Posterior vena cava (tissue), 2 donors: ENCODE measurements at regions not wholly inside any gene's neighbourhood (a gene's known extent, or its start where the extent isn't known, plus 50 kb on each side); places are given as distances from the start of the nearest gene placed in this dataset.
"Not testable (repeated sequence)": the region's sequence is repeated elsewhere in the genome, so short reads cannot be mapped to it uniquely, and the experiment has no call there.

ENCODE experiments used
- DNase-seq: peaks from one replicate; pipeline ENCODE4 v3.0.0-alpha.2; 2020; ENCODE audit warnings: low spot score
- intact Hi-C, 2 donors: fragments of 100-400 bp; cut with DNase I; formaldehyde crosslinking; loops; one replicate each; pipeline versions ENCODE4 v1.14.1 to v1.14.2; 2022 to 2023
- donor health status: DM: yes; HTN: yes; CAD: no.
- donor health status: DM: yes; HTN: yes; CAD: no.

- no peak for DNase-seq
- intact Hi-C loops: no loop called here
Observed at GRCh38 chr1:30452170-30452569, 271.2 kb downstream of the MATN1 start.

- intact Hi-C loops: no loop called here
- DNase-seq: no peak
Observed at GRCh38 chr1:30451532-30452125, 271.8 kb downstream of the MATN1 start.

GRCh38 chr1:30450818-30451233, 272.6 kb downstream of the MATN1 start:
- no peak for DNase-seq
- intact Hi-C loops: no loop called here

GRCh38 chr1:30450148-30450817, 273.1 kb downstream of the MATN1 start:
- DNase-seq: no peak
- intact Hi-C loops: no loop called here

GRCh38 chr1:30449428-30450147, 273.8 kb downstream of the MATN1 start:
- DNase-seq: peak; percentile 72
- intact Hi-C loops: no loop called here

- intact Hi-C loops: no loop called here
- DNase-seq: no peak
Observed at GRCh38 chr1:30449003-30449402, 274.4 kb downstream of the MATN1 start.

- intact Hi-C loops: no loop called here
- no peak for DNase-seq
Observed at GRCh38 chr1:30447701-30448100, 275.7 kb downstream of the MATN1 start.

GRCh38 chr1:30447080-30447479, 276.3 kb downstream of the MATN1 start:
- DNase-seq: no peak
- intact Hi-C loops: no loop called here

- peak; percentile 52 for DNase-seq
- intact Hi-C loops: no loop called here
Observed at GRCh38 chr1:30446508-30446907, 276.9 kb downstream of the MATN1 start.

- peak; percentile 58 for DNase-seq
- intact Hi-C loops: no loop called here
Observed at GRCh38 chr1:30446095-30446494, 277.3 kb downstream of the MATN1 start.

GRCh38 chr1:30445449-30445848, 277.9 kb downstream of the MATN1 start:
- intact Hi-C loops: no loop called here
- no peak for DNase-seq

- DNase-seq: no peak
- intact Hi-C loops: no loop called here
Observed at GRCh38 chr1:30444850-30445249, 278.5 kb downstream of the MATN1 start.

GRCh38 chr1:30444401-30444800, 279.0 kb downstream of the MATN1 start:
- intact Hi-C loops: no loop called here
- no peak for DNase-seq

GRCh38 chr1:30438274-30438673, 285.1 kb downstream of the MATN1 start:
- DNase-seq, intact Hi-C loops: not testable (repeated sequence)

GRCh38 chr1:30437059-30437576, 286.3 kb downstream of the MATN1 start:
- no peak for DNase-seq
- intact Hi-C loops: no loop called here

GRCh38 chr1:30427545-30427944, 295.8 kb downstream of the MATN1 start:
- intact Hi-C loops: no loop called here
- no peak for DNase-seq

- DNase-seq: no peak
- intact Hi-C loops: no loop called here
Observed at GRCh38 chr1:30425046-30425445, 298.3 kb downstream of the MATN1 start.

- intact Hi-C loops: no loop called here
- DNase-seq: no peak
Observed at GRCh38 chr1:30423570-30423969, 299.8 kb downstream of the MATN1 start.

GRCh38 chr1:30422251-30422650, 301.1 kb downstream of the MATN1 start:
- no peak for DNase-seq

GRCh38 chr1:30420519-30421050, 302.8 kb downstream of the MATN1 start:
- DNase-seq: no peak
- intact Hi-C loops: no loop called here

More at GRCh38 chr1:30422251-30422650, 301.1 kb downstream of the MATN1 start:
- intact Hi-C loops: no loop called here
